ENCODE measurements at regions not wholly inside any gene's neighbourhood (a gene's known extent, or its start where the extent isn't known, plus 50 kb on each side); places are given as distances from the start of the nearest gene placed in this dataset.

GRCh38 chr17:72219137-72219823 lies 98.5 kb downstream of the SOX9 start:
- Histone ChIP-seq H3K9me3 (no peaks in the 10 kb centered on the region), H3K4me1 (peaks cover 0 to 4% of the 10 kb centered on the region in 2 donors), H3K27ac (no peak overlapping the region), H3K4me3 (replicated peaks in 1 of 3) (peak overlapping the region in 1 of 3 donors; percentile 30), H3K27me3 (no peaks in the 10 kb centered on the region), H3K36me3 (no peaks in the 10 kb centered on the region)
- 6 to 17% methylated on average over 22 to 23 of the region's 23 CpGs for WGBS, 2 donors
- intact Hi-C loops (cut with DNase I), result no loop called here
- no peak for TF ChIP-seq POLR2A (IDR thresholded peaks at IDR 0.05)
- TF ChIP-seq, protein P1, sequence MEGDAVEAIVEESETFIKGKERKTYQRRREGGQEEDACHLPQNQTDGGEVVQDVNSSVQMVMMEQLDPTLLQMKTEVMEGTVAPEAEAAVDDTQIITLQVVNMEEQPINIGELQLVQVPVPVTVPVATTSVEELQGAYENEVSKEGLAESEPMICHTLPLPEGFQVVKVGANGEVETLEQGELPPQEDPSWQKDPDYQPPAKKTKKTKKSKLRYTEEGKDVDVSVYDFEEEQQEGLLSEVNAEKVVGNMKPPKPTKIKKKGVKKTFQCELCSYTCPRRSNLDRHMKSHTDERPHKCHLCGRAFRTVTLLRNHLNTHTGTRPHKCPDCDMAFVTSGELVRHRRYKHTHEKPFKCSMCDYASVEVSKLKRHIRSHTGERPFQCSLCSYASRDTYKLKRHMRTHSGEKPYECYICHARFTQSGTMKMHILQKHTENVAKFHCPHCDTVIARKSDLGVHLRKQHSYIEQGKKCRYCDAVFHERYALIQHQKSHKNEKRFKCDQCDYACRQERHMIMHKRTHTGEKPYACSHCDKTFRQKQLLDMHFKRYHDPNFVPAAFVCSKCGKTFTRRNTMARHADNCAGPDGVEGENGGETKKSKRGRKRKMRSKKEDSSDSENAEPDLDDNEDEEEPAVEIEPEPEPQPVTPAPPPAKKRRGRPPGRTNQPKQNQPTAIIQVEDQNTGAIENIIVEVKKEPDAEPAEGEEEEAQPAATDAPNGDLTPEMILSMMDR (IDR thresholded peaks at IDR 0.05), result no peak
- DNase-seq, result peak; percentile 5 to 11

GRCh38 chr17:72219824-72220493 lies 99.1 kb downstream of the SOX9 start:
- intact Hi-C loops (cut with DNase I), result no loop called here
- Histone ChIP-seq H3K4me1 (peaks cover 0 to 4% of the 10 kb centered on the region in 2 donors), H3K27me3 (no peaks in the 10 kb centered on the region), H3K36me3 (no peaks in the 10 kb centered on the region), H3K9me3 (no peaks in the 10 kb centered on the region), H3K4me3 (replicated peaks in 1 of 3) (peak overlapping the region in 1 of 3 donors; percentile 30), H3K27ac (no peak overlapping the region)
- WGBS, 2 donors, result 8 to 9% methylated on average over 22 of the region's 22 CpGs
- no peak for DNase-seq
- no peak for TF ChIP-seq POLR2A (IDR thresholded peaks at IDR 0.05)
- TF ChIP-seq, protein P1 (IDR thresholded peaks at IDR 0.05), result no peak

DNA sequence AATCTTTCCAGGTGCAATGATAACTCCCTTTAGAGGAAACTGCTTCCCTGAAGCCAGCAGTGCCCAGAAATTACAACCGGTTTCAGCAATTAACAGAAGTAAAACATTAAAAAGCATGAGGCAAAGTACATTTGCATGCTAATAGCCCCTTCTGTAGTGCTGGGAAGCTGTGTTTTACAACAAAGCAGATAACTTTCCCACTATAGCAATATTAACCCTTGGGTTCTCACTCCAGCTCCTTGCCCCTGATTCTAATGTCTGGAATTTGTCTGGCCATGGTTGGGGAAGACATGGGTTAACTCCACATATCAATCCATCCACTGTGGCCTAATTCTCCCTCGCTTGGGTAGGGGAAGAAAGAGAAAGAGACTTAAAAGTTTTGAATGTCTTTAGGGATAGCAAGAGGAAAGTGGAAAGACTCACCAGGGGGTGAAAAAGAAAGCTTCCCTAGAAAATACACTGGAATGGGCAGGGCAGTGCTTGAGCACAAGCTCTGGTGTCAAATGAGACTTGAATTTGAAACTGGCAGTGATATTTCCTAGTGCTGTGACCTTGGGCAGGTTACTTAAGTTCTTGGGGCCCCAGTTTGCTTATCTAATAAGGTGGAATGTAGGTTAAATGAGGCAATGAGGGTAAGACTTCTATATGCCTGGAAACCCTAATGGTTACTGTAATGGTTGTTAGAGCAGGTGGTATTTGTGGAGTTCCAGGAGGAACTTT lies 102.0 kb downstream of the SOX9 start:
- intact Hi-C loops (cut with DNase I), result no loop called here
- no peaks in the 10 kb centered on the region for H3K9me3 ChIP-seq
- no peak overlapping the region for H3K27ac ChIP-seq
- no peaks in the 10 kb centered on the region for H3K36me3 ChIP-seq
- H3K4me1 ChIP-seq, result peaks cover 0 to 4% of the 10 kb centered on the region in 2 donors
- no peak for DNase-seq
- H3K4me3 ChIP-seq (replicated peaks in 1 of 3), result no peak overlapping the region
- no peaks in the 10 kb centered on the region for H3K27me3 ChIP-seq
- WGBS, 2 donors, result 60 to 84% methylated on average over 2 of the region's 2 CpGs
- TF ChIP-seq, protein P1 (IDR thresholded peaks at IDR 0.05), result no peak
- TF ChIP-seq POLR2A (IDR thresholded peaks at IDR 0.05), result no peak

- Histone ChIP-seq H3K27me3 (no peaks in the 10 kb centered on the region), H3K36me3 (no peaks in the 10 kb centered on the region), H3K4me3 (replicated peaks in 1 of 3) (no peak overlapping the region), H3K9me3 (no peaks in the 10 kb centered on the region), H3K4me1 (peaks cover 0 to 4% of the 10 kb centered on the region in 2 donors), H3K27ac (no peak overlapping the region)
- no peak for TF ChIP-seq POLR2A (IDR thresholded peaks at IDR 0.05)
- TF ChIP-seq, protein P1 (IDR thresholded peaks at IDR 0.05), result no peak
- WGBS, 2 donors, result 92 to 94% methylated on average over 11 of the region's 11 CpGs
- no peak for DNase-seq
- intact Hi-C loops (cut with DNase I), result no loop called here
These were observed 103.1 kb downstream of the SOX9 start for GRCh38 chr17:72223866-72224291.

Data from thyroid gland (tissue), 4 donors.